HG03457 (cell line): ENCODE measurements at regions not wholly inside any gene's neighbourhood (a gene's known extent, or its start where the extent isn't known, plus 50 kb on each side); places are given as distances from the start of the nearest gene placed in this dataset.
"Not testable (repeated sequence)": the region's sequence is repeated elsewhere in the genome, so short reads cannot be mapped to it uniquely, and the experiment has no call there.

Experiments
- ATAC-seq: cut with Tn5 transposase; IDR thresholded peaks from one replicate; pipeline ENCODE4 v1.9.1; 2021; ENCODE audit warnings: moderate number of reproducible peaks; ENCODE audit not compliant: unreplicated experiment

GRCh38 chr1:178572604-178573003 lies 59.7 kb downstream of the TEX35 start:
- ATAC-seq, result no peak

GRCh38 chr1:178573330-178573729 lies 60.4 kb downstream of the TEX35 start:
- peak; percentile 59 for ATAC-seq

- ATAC-seq, result no peak
Measured at GRCh38 chr1:178574345-178574744, 61.4 kb downstream of the TEX35 start.

GRCh38 chr1:178575611-178576361 lies 62.9 kb downstream of the TEX35 start:
- no peak for ATAC-seq

- ATAC-seq, result no peak
Measured at GRCh38 chr1:178576841-178577240, 63.9 kb downstream of the TEX35 start.

GRCh38 chr1:178577882-178578281 lies 65.0 kb downstream of the TEX35 start:
- no peak for ATAC-seq

- ATAC-seq, result no peak
Measured at GRCh38 chr1:178578541-178578940, 65.6 kb downstream of the TEX35 start.

- ATAC-seq, result no peak
Measured at GRCh38 chr1:178579095-178579494, 66.2 kb downstream of the TEX35 start.

- ATAC-seq, result peak; percentile 44
Measured at GRCh38 chr1:178579562-178579961, 66.7 kb downstream of the TEX35 start.

- no peak for ATAC-seq
Measured at GRCh38 chr1:178580096-178580495, 67.2 kb downstream of the TEX35 start.

- no peak for ATAC-seq
Measured at GRCh38 chr1:178580876-178581275, 68.0 kb downstream of the TEX35 start.

- ATAC-seq, result peak; percentile 69
Measured at GRCh38 chr1:178581351-178582303, 68.7 kb downstream of the TEX35 start.

- no peak for ATAC-seq
Measured at GRCh38 chr1:178587096-178587495, 74.2 kb downstream of the TEX35 start.

GRCh38 chr1:178587975-178588374 lies 75.1 kb downstream of the TEX35 start:
- no peak for ATAC-seq

GRCh38 chr1:178589042-178589441 lies 76.1 kb downstream of the TEX35 start:
- ATAC-seq, result not testable (repeated sequence)

- ATAC-seq, result not testable (repeated sequence)
Measured at GRCh38 chr1:178591811-178592210, 78.9 kb downstream of the TEX35 start.

GRCh38 chr1:178593515-178593914 lies 80.6 kb downstream of the TEX35 start:
- no peak for ATAC-seq

GRCh38 chr1:178594133-178594532 lies 81.2 kb downstream of the TEX35 start:
- no peak for ATAC-seq

- no peak for ATAC-seq
Measured at GRCh38 chr1:178595491-178595890, 82.6 kb downstream of the TEX35 start.

- ATAC-seq, result no peak
Measured at GRCh38 chr1:178599087-178599486, 86.2 kb downstream of the TEX35 start.

- ATAC-seq, result no peak
Measured at GRCh38 chr1:178599745-178600144, 86.8 kb downstream of the TEX35 start.

- no peak for ATAC-seq
Measured at GRCh38 chr1:178603926-178604325, 91.0 kb downstream of the TEX35 start.
